HCT116 (cell line): ENCODE measurements at regions not wholly inside any gene's neighbourhood (a gene's known extent, or its start where the extent isn't known, plus 50 kb on each side); places are given as distances from the start of the nearest gene placed in this dataset.

Source experiments
- ATAC-seq: fragments of 200-7000 bp; cut with Tn5 transposase; 2 replicates; pipeline ENCODE4 v1.9.1; 2020; ENCODE audit warnings: mild to moderate bottlenecking, moderate library complexity
- BruUV-seq: library from RNA; stranded (reverse); fragments of 400-500 nt; replicated peaks from 2 replicates; lab custom pipeline; 2021; lab: Mats Ljungman, UMichigan
- CTCF ChIA-PET: fragments of 300-600 bp; sonication (Branson Sonifier 250); formaldehyde crosslinking; loops from one replicate; lab custom pipeline; 2021; ENCODE audit warnings: antibody characterized with exemption; lab: Charles Lee
- POLR2A ChIA-PET: fragments of 300-600, 350-600 bp; sonication (Branson Sonifier 250); formaldehyde crosslinking; loops from one replicate; lab custom pipeline; 2021; ENCODE audit warnings: antibody characterized with exemption; lab: Charles Lee
- RAD21 ChIA-PET, 2 experiments: fragments of 300-600 bp; sonication (Branson Sonifier 250); formaldehyde crosslinking; loops; one replicate each; lab custom pipeline; 2023; ENCODE audit warnings: low total read pairs in 2 of 2; ENCODE audit not compliant: uncharacterized antibody in 2 of 2, unreplicated experiment in 2 of 2, low non-redundant PET in 1 of 2; lab: Charles Lee
- DNase-seq: peaks from one replicate; pipeline ENCODE4 v3.0.0-alpha.2; 2010; ENCODE audit warnings: low read depth, low spot score
- H2AFZ ChIP-seq: fragments of 200-600 bp; shearing (Covaris generic), sonication (generic); 2 replicates; pipeline ENCODE4 v1.6.1; 2017; ENCODE audit warnings: low read depth, mixed run types, mixed read lengths, antibody characterized with exemption, low read length; ENCODE audit not compliant: poor library complexity, severe bottlenecking
- H3K27ac ChIP-seq: 2 replicates; pipeline ENCODE4 v1.5.1; 2012; ENCODE audit warnings: low read depth, low read length
- H3K27me3 ChIP-seq: fragments of 200-600 bp; sonication (generic); 2 replicates; pipeline ENCODE4 v1.6.1; 2016; ENCODE audit warnings: mixed run types, low read length, mixed read lengths; ENCODE audit not compliant: insufficient read depth
- H3K36me3 ChIP-seq, 2 experiments: fragments of 200-500 bp in 1 of 2; fragments of 200-600 bp in 1 of 2; sonication (Bioruptor generic) in 1 of 2; sonication (generic) in 1 of 2; 2 replicates each; pipeline versions ENCODE4 v1.5.1 to v1.6.1; 2014 to 2016; ENCODE audit warnings: low read length in 2 of 2, inconsistent platforms in 1 of 2, mixed read lengths in 1 of 2, mixed run types in 1 of 2; ENCODE audit not compliant: insufficient read depth in 2 of 2, control insufficient read depth in 1 of 2
- H3K4me1 ChIP-seq, 2 experiments: fragments of 200-600 bp in 1 of 2; sonication (generic) in 1 of 2; 2 replicates each; pipeline versions ENCODE4 v1.5.1 to v1.6.1; 2012 to 2017; ENCODE audit warnings: low read length in 2 of 2, inconsistent platforms in 1 of 2, mild to moderate bottlenecking in 1 of 2, mixed read lengths in 1 of 2, mixed run types in 1 of 2, moderate library complexity in 1 of 2; ENCODE audit not compliant: insufficient read depth in 2 of 2, control insufficient read depth in 1 of 2
- H3K4me2 ChIP-seq: fragments of 200-600 bp; sonication (generic); 2 replicates; pipeline ENCODE4 v1.6.1; 2017; ENCODE audit warnings: mixed run types, low read length, mixed read lengths
- H3K4me3 ChIP-seq, 2 experiments: fragments of 200-600 bp in 1 of 2; sonication (generic) in 1 of 2; replicated peaks in 1 of 2; 2 replicates each; pipeline ENCODE4 v1.5.1; 2011 to 2016; ENCODE audit warnings: low read length in 2 of 2, control low read depth in 1 of 2, low read depth in 1 of 2, mild to moderate bottlenecking in 1 of 2, mixed read lengths in 1 of 2, mixed run types in 1 of 2
- H3K79me2 ChIP-seq: fragments of 200-600 bp; sonication (generic); 2 replicates; pipeline ENCODE4 v1.6.1; 2017; ENCODE audit warnings: mild to moderate bottlenecking, mixed run types, low read length, moderate library complexity, mixed read lengths; ENCODE audit not compliant: insufficient read depth
- H3K9ac ChIP-seq: fragments of 200-600 bp; sonication (generic); 2 replicates; pipeline ENCODE4 v1.6.1; 2016; ENCODE audit warnings: low read length, mixed read lengths
- H3K9me2 ChIP-seq: fragments of 200-600 bp; sonication (generic), shearing (Covaris generic); 2 replicates; pipeline ENCODE4 v1.6.1; 2017; ENCODE audit warnings: mixed run types, mild to moderate bottlenecking, moderate library complexity; ENCODE audit not compliant: insufficient read depth
- H3K9me3 ChIP-seq, 2 experiments: fragments of 200-500 bp in 1 of 2; fragments of 200-600 bp in 1 of 2; sonication (Bioruptor generic) in 1 of 2; sonication (generic) in 1 of 2; 2 replicates each; pipeline ENCODE4 v1.6.1; 2014 to 2017; ENCODE audit warnings: low read length in 2 of 2, mixed read lengths in 2 of 2, inconsistent platforms in 1 of 2, low read depth in 1 of 2, mild to moderate bottlenecking in 1 of 2, mixed run types in 1 of 2, moderate library complexity in 1 of 2; ENCODE audit not compliant: control insufficient read depth in 1 of 2, insufficient read depth in 1 of 2
- H4K20me1 ChIP-seq: fragments of 200-600 bp; sonication (generic), shearing (Covaris generic); 2 replicates; pipeline ENCODE4 v1.6.1; 2017; ENCODE audit warnings: mixed run types, mild to moderate bottlenecking, moderate library complexity; ENCODE audit not compliant: insufficient read depth
- ATF3 ChIP-seq: IDR thresholded peaks from 2 replicates; pipeline ENCODE4 v1.6.1; 2012
- CEBPB ChIP-seq: IDR thresholded peaks from 2 replicates; pipeline ENCODE4 v1.6.1; 2012; ENCODE audit warnings: low read depth
- ELF1 ChIP-seq: IDR thresholded peaks from 2 replicates; pipeline ENCODE4 v1.6.1; 2012; ENCODE audit warnings: low read depth, borderline replicate concordance
- EZH2 ChIP-seq: fragments of 200-600 bp; sonication (generic); IDR thresholded peaks from 2 replicates; pipeline ENCODE4 v1.6.1; 2017; ENCODE audit warnings: antibody characterized with exemption, mixed run types
- EZH2phosphoT487 ChIP-seq: fragments of 200-600 bp; IDR thresholded peaks from 2 replicates; pipeline ENCODE4 v1.6.1; 2018; ENCODE audit warnings: antibody characterized with exemption, borderline replicate concordance
- FOSL1 ChIP-seq: IDR thresholded peaks from 2 replicates; pipeline ENCODE4 v1.6.1; 2012; ENCODE audit warnings: low read depth
- RAD21 ChIP-seq: IDR thresholded peaks from 2 replicates; pipeline ENCODE4 v1.6.1; 2012; ENCODE audit warnings: low read depth, mild to moderate bottlenecking
- SP1 ChIP-seq: IDR thresholded peaks from 2 replicates; pipeline ENCODE4 v1.6.1; 2012; ENCODE audit warnings: low read depth
- SRF ChIP-seq: IDR thresholded peaks from 2 replicates; pipeline ENCODE4 v1.6.1; 2012; ENCODE audit warnings: low read depth
- intact Hi-C: fragments of 100-400 bp; cut with micrococcal nuclease; formaldehyde crosslinking; loops from 2 replicates; pipeline ENCODE4 v1.10.0; 2022
- TF ChIP-seq, protein P1 (sequence below): IDR thresholded peaks from 2 replicates; pipeline ENCODE4 v1.6.1; 2011; ENCODE audit warnings: mild to moderate bottlenecking, low read length, moderate library complexity; ENCODE audit not compliant: insufficient replicate concordance; ENCODE audit errors: extremely low read depth
- TF ChIP-seq, protein P2 (sequence below): IDR thresholded peaks from 2 replicates; pipeline ENCODE4 v1.6.1; 2012; ENCODE audit warnings: low read depth

GRCh38 chr2:66253066-66253465 lies 181.9 kb upstream of the MEIS1 start:
- CTCF ChIA-PET = no interaction called here
- H2AFZ ChIP-seq = no peak overlapping the region
- no peaks in the 10 kb centered on the region for H3K79me2 ChIP-seq
- H3K9me2 ChIP-seq = no peaks in the 10 kb centered on the region
- DNase-seq (no peak), ATAC-seq (no peak)
- no TSS peak for BruUV-seq
- no peak overlapping the region for H3K27ac ChIP-seq
- H3K27me3 ChIP-seq = peaks cover 4% of the 10 kb centered on the region; the same call in 1 of the 2 replicates
- H3K4me1 ChIP-seq = no peaks in the 10 kb centered on the region
- H4K20me1 ChIP-seq = no peaks in the 10 kb centered on the region
- intact Hi-C loops = no loop called here
- H3K9me3 ChIP-seq = no peaks in the 10 kb centered on the region
- TF ChIP-seq EZH2 (no peak), SP1 (no peak), EZH2phosphoT487 (no peak), ELF1 (no peak), FOSL1 (no peak), CEBPB (no peak), ATF3 (no peak), RAD21 (no peak), SRF (no peak)
- TF ChIP-seq, protein P1, sequence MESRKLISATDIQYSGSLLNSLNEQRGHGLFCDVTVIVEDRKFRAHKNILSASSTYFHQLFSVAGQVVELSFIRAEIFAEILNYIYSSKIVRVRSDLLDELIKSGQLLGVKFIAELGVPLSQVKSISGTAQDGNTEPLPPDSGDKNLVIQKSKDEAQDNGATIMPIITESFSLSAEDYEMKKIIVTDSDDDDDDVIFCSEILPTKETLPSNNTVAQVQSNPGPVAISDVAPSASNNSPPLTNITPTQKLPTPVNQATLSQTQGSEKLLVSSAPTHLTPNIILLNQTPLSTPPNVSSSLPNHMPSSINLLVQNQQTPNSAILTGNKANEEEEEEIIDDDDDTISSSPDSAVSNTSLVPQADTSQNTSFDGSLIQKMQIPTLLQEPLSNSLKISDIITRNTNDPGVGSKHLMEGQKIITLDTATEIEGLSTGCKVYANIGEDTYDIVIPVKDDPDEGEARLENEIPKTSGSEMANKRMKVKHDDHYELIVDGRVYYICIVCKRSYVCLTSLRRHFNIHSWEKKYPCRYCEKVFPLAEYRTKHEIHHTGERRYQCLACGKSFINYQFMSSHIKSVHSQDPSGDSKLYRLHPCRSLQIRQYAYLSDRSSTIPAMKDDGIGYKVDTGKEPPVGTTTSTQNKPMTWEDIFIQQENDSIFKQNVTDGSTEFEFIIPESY = no peak
- TF ChIP-seq, protein P2, sequence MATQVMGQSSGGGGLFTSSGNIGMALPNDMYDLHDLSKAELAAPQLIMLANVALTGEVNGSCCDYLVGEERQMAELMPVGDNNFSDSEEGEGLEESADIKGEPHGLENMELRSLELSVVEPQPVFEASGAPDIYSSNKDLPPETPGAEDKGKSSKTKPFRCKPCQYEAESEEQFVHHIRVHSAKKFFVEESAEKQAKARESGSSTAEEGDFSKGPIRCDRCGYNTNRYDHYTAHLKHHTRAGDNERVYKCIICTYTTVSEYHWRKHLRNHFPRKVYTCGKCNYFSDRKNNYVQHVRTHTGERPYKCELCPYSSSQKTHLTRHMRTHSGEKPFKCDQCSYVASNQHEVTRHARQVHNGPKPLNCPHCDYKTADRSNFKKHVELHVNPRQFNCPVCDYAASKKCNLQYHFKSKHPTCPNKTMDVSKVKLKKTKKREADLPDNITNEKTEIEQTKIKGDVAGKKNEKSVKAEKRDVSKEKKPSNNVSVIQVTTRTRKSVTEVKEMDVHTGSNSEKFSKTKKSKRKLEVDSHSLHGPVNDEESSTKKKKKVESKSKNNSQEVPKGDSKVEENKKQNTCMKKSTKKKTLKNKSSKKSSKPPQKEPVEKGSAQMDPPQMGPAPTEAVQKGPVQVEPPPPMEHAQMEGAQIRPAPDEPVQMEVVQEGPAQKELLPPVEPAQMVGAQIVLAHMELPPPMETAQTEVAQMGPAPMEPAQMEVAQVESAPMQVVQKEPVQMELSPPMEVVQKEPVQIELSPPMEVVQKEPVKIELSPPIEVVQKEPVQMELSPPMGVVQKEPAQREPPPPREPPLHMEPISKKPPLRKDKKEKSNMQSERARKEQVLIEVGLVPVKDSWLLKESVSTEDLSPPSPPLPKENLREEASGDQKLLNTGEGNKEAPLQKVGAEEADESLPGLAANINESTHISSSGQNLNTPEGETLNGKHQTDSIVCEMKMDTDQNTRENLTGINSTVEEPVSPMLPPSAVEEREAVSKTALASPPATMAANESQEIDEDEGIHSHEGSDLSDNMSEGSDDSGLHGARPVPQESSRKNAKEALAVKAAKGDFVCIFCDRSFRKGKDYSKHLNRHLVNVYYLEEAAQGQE = no peak
- POLR2A ChIA-PET = no interaction called here
- no peak overlapping the region for H3K4me2 ChIP-seq
- H3K9ac ChIP-seq = no peak overlapping the region
- RAD21 ChIA-PET = no interaction called here
- H3K36me3 ChIP-seq = no peaks in the 10 kb centered on the region
- no peak overlapping the region for H3K4me3 ChIP-seq
